ENCODE measurements at regions not wholly inside any gene's neighbourhood (a gene's known extent, or its start where the extent isn't known, plus 50 kb on each side); places are given as distances from the start of the nearest gene placed in this dataset.

DNA sequence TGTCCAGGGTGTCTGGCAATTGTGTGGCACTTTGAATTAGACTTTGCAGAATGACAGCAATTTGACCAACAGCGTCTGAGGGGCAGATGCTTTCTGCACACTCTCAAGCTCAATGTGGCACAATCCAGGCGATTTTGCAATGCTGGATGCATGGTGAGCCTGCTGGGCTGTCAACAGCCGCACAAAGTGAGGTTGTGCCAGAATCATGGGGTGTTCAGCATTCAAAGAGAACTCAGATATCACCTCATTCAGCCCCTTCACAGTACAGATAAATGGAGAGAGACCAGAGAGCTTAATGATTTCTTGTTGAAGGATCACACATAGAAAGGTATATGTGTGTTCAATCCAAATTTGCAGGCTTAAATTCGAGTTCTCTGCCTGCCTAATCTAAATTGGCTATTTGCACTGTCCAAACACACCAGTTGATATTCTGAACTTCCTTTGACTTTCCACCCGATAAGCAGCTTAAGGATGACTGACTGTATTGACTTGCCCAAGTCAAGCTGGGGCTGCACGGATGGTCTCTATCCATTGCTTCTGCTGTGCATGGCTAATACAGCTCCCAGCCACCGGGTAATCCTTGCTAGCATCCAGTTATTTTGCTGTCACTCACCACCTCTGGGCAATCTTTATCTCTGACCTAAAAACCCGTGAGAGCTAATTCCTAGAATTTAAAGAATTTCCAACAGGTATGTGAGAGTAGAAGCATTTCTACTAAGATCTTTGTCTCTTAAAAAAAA, 157.9 kb upstream of the TAS2R1 start:
- Histone ChIP-seq H2BK120ac (replicated peaks; ENCODE audit: low read depth, low read length) (no peak overlapping the region), H2AFZ (ENCODE audit: low read length) (no peak overlapping the region), H4K5ac (ENCODE audit: insufficient read length, low read depth, low read length) (no peak overlapping the region), H2BK15ac (ENCODE audit: low read length) (no peak overlapping the region), H2BK5ac (ENCODE audit: low read depth, low read length) (no peak overlapping the region), H4K20me1 (replicated peaks in 1 of 2; ENCODE audit: control insufficient read depth in 1 of 2, insufficient read depth in 2 of 2, low read length in 2 of 2) (no peaks in the 10 kb centered on the region), H3K4me2 (ENCODE audit: insufficient read depth in 1 of 2, low read depth in 2 of 2, low read length in 2 of 2) (no peak overlapping the region), H3K27ac (ENCODE audit: low read depth, low read length) (no peak overlapping the region), H3K56ac (replicated peaks; ENCODE audit: insufficient read length, low read depth, low read length) (no peak overlapping the region), H3K4me3 (ENCODE audit: extremely low read depth in 1 of 4, insufficient read depth in 2 of 4, low read depth in 3 of 4, low read length in 4 of 4) (no peak overlapping the region), H3K4ac (replicated peaks; ENCODE audit: insufficient read length, low read depth, low read length) (no peak overlapping the region), H4K8ac (ENCODE audit: extremely low read depth, insufficient read depth, low read length) (no peak overlapping the region), H3K14ac (ENCODE audit: insufficient read length) (no peak overlapping the region), H3K9ac (replicated peaks in 1 of 4; ENCODE audit: extremely low read depth in 1 of 4, low read depth in 3 of 4, low read length in 3 of 4) (no peak overlapping the region), H2BK12ac (ENCODE audit: low read depth, low read length) (no peak overlapping the region), H2AK5ac (ENCODE audit: low read depth, low read length) (no peak overlapping the region), H3K23ac (ENCODE audit: insufficient read length) (no peak overlapping the region), H3K79me2 (ENCODE audit: control insufficient read depth in 1 of 2, insufficient read depth in 2 of 2, low read length in 2 of 2) (no peaks in the 10 kb centered on the region), H2BK20ac (ENCODE audit: low read length) (no peak overlapping the region), H3K27me3 (replicated peaks in 1 of 4; ENCODE audit: control insufficient read depth in 3 of 4, extremely low read depth in 1 of 4, insufficient read depth in 3 of 4, low read length in 3 of 4) (no peaks in the 10 kb centered on the region), H3K36me3 (ENCODE audit: control insufficient read depth in 2 of 4, insufficient read depth in 4 of 4, low read length in 3 of 4) (no peaks in the 10 kb centered on the region), H3K79me1 (ENCODE audit: low read depth, low read length) (no peaks in the 10 kb centered on the region), H3K9me3 (ENCODE audit: insufficient read depth in 2 of 2, low read depth in 1 of 2, low read length in 1 of 2) (no peaks in the 10 kb centered on the region), H3K23me2 (ENCODE audit: low read depth, low read length) (no peaks in the 10 kb centered on the region), H4K91ac (replicated peaks; ENCODE audit: insufficient read length, low read length) (no peak overlapping the region), H3K18ac (ENCODE audit: extremely low read depth, low read length) (no peak overlapping the region), H3K4me1 (replicated peaks in 1 of 4; ENCODE audit: control insufficient read depth in 3 of 4, insufficient read depth in 4 of 4, low read length in 3 of 4) (peaks cover 0 to 3% (median 1%) of the 10 kb centered on the region in 4 experiments; a peak in 2 of 7 replicates)
- WGBS, 2 experiments (ENCODE audit: extremely low coverage in 1 of 2, insufficient coverage in 1 of 2, insufficient read length in 1 of 2, insufficient replicate concordance in 2 of 2, low coverage in 1 of 2, low lambda C conversion rate in 2 of 2, missing lambda C conversion rate in 1 of 2), result 83% methylated on average over 8 of the region's 8 CpGs; no CpG with 5 or more reads in 1 of the 2 experiments
- DNase-seq (ENCODE audit: low read depth in 1 of 2, low spot score in 2 of 2) (no peak), FAIRE-seq (no peak)
- POLR2A ChIA-PET (ENCODE audit: partially characterized antibody), result no interaction called here
- CTCF ChIA-PET (ENCODE audit: partially characterized antibody), result interaction anchor here (2.4 kb wide), 1 partner anchor 10 kb away, joined by 9 read pairs; no protein-coding TSS in a partner anchor
- TF ChIP-seq KDM4A (IDR thresholded peaks at IDR 0.05; ENCODE audit: low read depth, low read length, severe bottlenecking) (no peak), MAFK (IDR thresholded peaks at IDR 0.05; ENCODE audit: low read depth, low read length) (no peak), EZH2 (IDR thresholded peaks at IDR 0.05; ENCODE audit: low read depth, low read length, severe bottlenecking) (no peak), CEBPB (IDR thresholded peaks at IDR 0.05; ENCODE audit: low read depth, low read length) (no peak), ASH2L (IDR thresholded peaks at IDR 0.05; ENCODE audit: low read length) (no peak), RBBP5 (IDR thresholded peaks at IDR 0.05; ENCODE audit: borderline replicate concordance, low read depth, low read length) (no peak), TAF7 (optimal IDR thresholded peaks at IDR 0.05; ENCODE audit: borderline replicate concordance, low read depth, low read length) (no peak), TCF12 (IDR thresholded peaks at IDR 0.05; ENCODE audit: low read depth, low read length) (no peak)
- TF ChIP-seq, protein P1, sequence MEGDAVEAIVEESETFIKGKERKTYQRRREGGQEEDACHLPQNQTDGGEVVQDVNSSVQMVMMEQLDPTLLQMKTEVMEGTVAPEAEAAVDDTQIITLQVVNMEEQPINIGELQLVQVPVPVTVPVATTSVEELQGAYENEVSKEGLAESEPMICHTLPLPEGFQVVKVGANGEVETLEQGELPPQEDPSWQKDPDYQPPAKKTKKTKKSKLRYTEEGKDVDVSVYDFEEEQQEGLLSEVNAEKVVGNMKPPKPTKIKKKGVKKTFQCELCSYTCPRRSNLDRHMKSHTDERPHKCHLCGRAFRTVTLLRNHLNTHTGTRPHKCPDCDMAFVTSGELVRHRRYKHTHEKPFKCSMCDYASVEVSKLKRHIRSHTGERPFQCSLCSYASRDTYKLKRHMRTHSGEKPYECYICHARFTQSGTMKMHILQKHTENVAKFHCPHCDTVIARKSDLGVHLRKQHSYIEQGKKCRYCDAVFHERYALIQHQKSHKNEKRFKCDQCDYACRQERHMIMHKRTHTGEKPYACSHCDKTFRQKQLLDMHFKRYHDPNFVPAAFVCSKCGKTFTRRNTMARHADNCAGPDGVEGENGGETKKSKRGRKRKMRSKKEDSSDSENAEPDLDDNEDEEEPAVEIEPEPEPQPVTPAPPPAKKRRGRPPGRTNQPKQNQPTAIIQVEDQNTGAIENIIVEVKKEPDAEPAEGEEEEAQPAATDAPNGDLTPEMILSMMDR (IDR thresholded peaks at IDR 0.05; ENCODE audit: control extremely low read depth in 1 of 3, insufficient read depth in 1 of 3, low read depth in 1 of 3, low read length in 3 of 3), result no peak
- TF ChIP-seq, protein P2, sequence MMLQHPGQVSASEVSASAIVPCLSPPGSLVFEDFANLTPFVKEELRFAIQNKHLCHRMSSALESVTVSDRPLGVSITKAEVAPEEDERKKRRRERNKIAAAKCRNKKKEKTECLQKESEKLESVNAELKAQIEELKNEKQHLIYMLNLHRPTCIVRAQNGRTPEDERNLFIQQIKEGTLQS (IDR thresholded peaks at IDR 0.05; ENCODE audit: insufficient read depth, low read depth, low read length), result no peak
